Breast epithelium (tissue), 4 donors: ENCODE measurements at regions not wholly inside any gene's neighbourhood (a gene's known extent, or its start where the extent isn't known, plus 50 kb on each side); places are given as distances from the start of the nearest gene placed in this dataset.
A peak's percentile ranks its signal among the peaks of the same experiment; 100 is the strongest.

Experiments
- DNase-seq, 2 donors: peaks; one replicate each; pipeline ENCODE4 v3.0.0-alpha.2; 2019; ENCODE audit warnings: low spot score in 2 of 2
- H3K27ac ChIP-seq, 2 donors: fragments of 200-600 bp; sonication (generic) in 1 of 2; one replicate each; pipeline ENCODE4 v1.5.1; 2016 to 2019; ENCODE audit warnings: mild to moderate bottlenecking in 1 of 2
- H3K27me3 ChIP-seq, 2 donors: fragments of 200-600 bp; sonication (generic) in 1 of 2; one replicate each; pipeline versions ENCODE4 v1.5.1 to v1.6.0; 2017 to 2019; ENCODE audit warnings: control low read depth in 1 of 2, mild to moderate bottlenecking in 1 of 2
- H3K36me3 ChIP-seq: fragments of 200-600 bp; one replicate; pipeline ENCODE4 v1.5.1; 2019
- H3K4me1 ChIP-seq, 2 donors: fragments of 200-600 bp; sonication (generic); one replicate each; pipeline ENCODE4 v1.5.1; 2016 to 2019; ENCODE audit warnings: control low read depth in 1 of 2
- H3K4me3 ChIP-seq, 3 donors: fragments of 200-600 bp; sonication (generic); 1 replicate in 2 of 3; 2 replicates in 1 of 3; pipeline ENCODE4 v1.5.1; 2016 to 2019; ENCODE audit warnings: mild to moderate bottlenecking in 3 of 3, moderate library complexity in 2 of 3
- H3K9me3 ChIP-seq, 2 donors: fragments of 200-600 bp; sonication (generic) in 1 of 2; one replicate each; pipeline ENCODE4 v1.5.1; 2016 to 2019; ENCODE audit warnings: control low read depth in 1 of 2
- POLR2A ChIP-seq: fragments of 450-650 bp; IDR thresholded peaks from one replicate; pipeline ENCODE4 v1.6.1; 2016; ENCODE audit warnings: antibody characterized with exemption, mild to moderate bottlenecking, moderate library complexity
- POLR2AphosphoS5 ChIP-seq, 3 donors: sonication (generic); formaldehyde crosslinking; IDR thresholded peaks; one replicate each; pipeline ENCODE4 v1.6.1; 2017; ENCODE audit warnings: antibody characterized with exemption in 3 of 3
- intact Hi-C: fragments of 100-400 bp; cut with DNase I; formaldehyde crosslinking; loops from one replicate; pipeline ENCODE4 v1.15.1; 2023; ENCODE audit warnings: low total_unique reads
- TF ChIP-seq, protein P1 (sequence below), 3 donors: fragments of 450-650 bp; IDR thresholded peaks; one replicate each; pipeline ENCODE4 v1.5.1; 2016 to 2017; ENCODE audit warnings: antibody characterized with exemption in 3 of 3, mild to moderate bottlenecking in 3 of 3, moderate library complexity in 3 of 3

DNA sequence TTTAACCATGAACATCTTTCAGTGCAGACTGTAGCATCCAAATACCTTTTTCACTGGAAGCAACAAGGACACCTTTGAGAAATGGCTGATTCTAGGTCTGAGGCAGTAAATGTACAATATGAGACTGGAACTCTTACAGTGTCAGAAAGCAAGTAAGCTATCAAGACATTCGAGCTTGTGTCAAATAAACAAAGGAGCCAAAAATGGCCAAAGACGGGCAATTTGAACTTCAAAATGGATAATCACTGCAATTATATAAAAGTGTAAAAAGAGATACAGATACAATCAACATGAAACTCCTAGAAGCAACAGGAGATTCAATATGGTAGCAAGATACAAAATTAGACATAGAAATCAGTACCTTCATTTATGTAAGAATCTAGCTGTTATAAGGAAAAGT is 138.5 kb upstream of the CCDC54 start:
- Histone ChIP-seq H3K27ac (no peak overlapping the region), H3K9me3 (no peaks in the 10 kb centered on the region), H3K4me3 (no peak overlapping the region), H3K4me1 (no peaks in the 10 kb centered on the region), H3K36me3 (no peaks in the 10 kb centered on the region), H3K27me3 (no peaks in the 10 kb centered on the region)
- DNase-seq, result no peak
- TF ChIP-seq POLR2AphosphoS5 (IDR thresholded peaks at IDR 0.05), result no peak
- TF ChIP-seq, protein P1, sequence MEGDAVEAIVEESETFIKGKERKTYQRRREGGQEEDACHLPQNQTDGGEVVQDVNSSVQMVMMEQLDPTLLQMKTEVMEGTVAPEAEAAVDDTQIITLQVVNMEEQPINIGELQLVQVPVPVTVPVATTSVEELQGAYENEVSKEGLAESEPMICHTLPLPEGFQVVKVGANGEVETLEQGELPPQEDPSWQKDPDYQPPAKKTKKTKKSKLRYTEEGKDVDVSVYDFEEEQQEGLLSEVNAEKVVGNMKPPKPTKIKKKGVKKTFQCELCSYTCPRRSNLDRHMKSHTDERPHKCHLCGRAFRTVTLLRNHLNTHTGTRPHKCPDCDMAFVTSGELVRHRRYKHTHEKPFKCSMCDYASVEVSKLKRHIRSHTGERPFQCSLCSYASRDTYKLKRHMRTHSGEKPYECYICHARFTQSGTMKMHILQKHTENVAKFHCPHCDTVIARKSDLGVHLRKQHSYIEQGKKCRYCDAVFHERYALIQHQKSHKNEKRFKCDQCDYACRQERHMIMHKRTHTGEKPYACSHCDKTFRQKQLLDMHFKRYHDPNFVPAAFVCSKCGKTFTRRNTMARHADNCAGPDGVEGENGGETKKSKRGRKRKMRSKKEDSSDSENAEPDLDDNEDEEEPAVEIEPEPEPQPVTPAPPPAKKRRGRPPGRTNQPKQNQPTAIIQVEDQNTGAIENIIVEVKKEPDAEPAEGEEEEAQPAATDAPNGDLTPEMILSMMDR (IDR thresholded peaks at IDR 0.05), result no peak
- no peak for TF ChIP-seq POLR2A
- intact Hi-C loops, result no loop called here

- H3K4me1 ChIP-seq, result no peaks in the 10 kb centered on the region
- no peaks in the 10 kb centered on the region for H3K9me3 ChIP-seq
- no peaks in the 10 kb centered on the region for H3K36me3 ChIP-seq
- peak overlapping the region; percentile 82 to 88 for H3K27ac ChIP-seq
- TF ChIP-seq POLR2AphosphoS5 (IDR thresholded peaks at IDR 0.05) (no peak), POLR2A (no peak)
- TF ChIP-seq, protein P1 (IDR thresholded peaks at IDR 0.05), result no peak
- H3K27me3 ChIP-seq, result no peaks in the 10 kb centered on the region
- intact Hi-C loops, result loop anchor here (2.0 kb wide), 1 partner anchor 31 kb away; no protein-coding TSS in a partner anchor
- peak overlapping the region; percentile 76 to 89 (median 85) for H3K4me3 ChIP-seq
- no peak for DNase-seq
Measured at GRCh38 chr3:107239703-107240102, 137.5 kb upstream of the CCDC54 start.

GRCh38 chr3:107240183-107241091 is 136.8 kb upstream of the CCDC54 start:
- H3K27ac ChIP-seq, result peak overlapping the region; percentile 82 to 88
- no peaks in the 10 kb centered on the region for H3K36me3 ChIP-seq
- H3K4me1 ChIP-seq, result no peaks in the 10 kb centered on the region
- peak in 2 of 3 donors; percentile 46 to 52 for TF ChIP-seq POLR2AphosphoS5 (IDR thresholded peaks at IDR 0.05)
- TF ChIP-seq POLR2A, result peak; percentile 20
- TF ChIP-seq, protein P1 (IDR thresholded peaks at IDR 0.05), result no peak
- intact Hi-C loops, result loop anchor here (2.0 kb wide), 1 partner anchor 30 kb away; no protein-coding TSS in a partner anchor
- DNase-seq, result peak; percentile 52 to 67
- peak overlapping the region; percentile 76 to 89 (median 85) for H3K4me3 ChIP-seq
- no peaks in the 10 kb centered on the region for H3K27me3 ChIP-seq
- H3K9me3 ChIP-seq, result no peaks in the 10 kb centered on the region

GRCh38 chr3:107241217-107241616 is 136.0 kb upstream of the CCDC54 start:
- peak; percentile 50 to 61 for DNase-seq
- Histone ChIP-seq H3K4me3 (peak overlapping the region; percentile 76 to 89 (median 85)), H3K27ac (peak overlapping the region; percentile 82 to 88), H3K27me3 (no peaks in the 10 kb centered on the region), H3K9me3 (no peaks in the 10 kb centered on the region), H3K36me3 (no peaks in the 10 kb centered on the region), H3K4me1 (no peaks in the 10 kb centered on the region)
- intact Hi-C loops, result loop anchor here (2.0 kb wide), 1 partner anchor 30 kb away; no protein-coding TSS in a partner anchor
- no peak for TF ChIP-seq POLR2AphosphoS5 (IDR thresholded peaks at IDR 0.05)
- TF ChIP-seq, protein P1 (IDR thresholded peaks at IDR 0.05), result no peak
- no peak for TF ChIP-seq POLR2A

GRCh38 chr3:107242579-107242978 is 134.7 kb upstream of the CCDC54 start:
- Histone ChIP-seq H3K36me3 (no peaks in the 10 kb centered on the region), H3K9me3 (no peaks in the 10 kb centered on the region), H3K27me3 (no peaks in the 10 kb centered on the region), H3K27ac (no peak overlapping the region), H3K4me1 (no peaks in the 10 kb centered on the region), H3K4me3 (peak overlapping the region in 2 of 3 donors; percentile 76 to 89)
- intact Hi-C loops, result no loop called here
- TF ChIP-seq, protein P1 (IDR thresholded peaks at IDR 0.05), result no peak
- TF ChIP-seq POLR2A, result no peak
- TF ChIP-seq POLR2AphosphoS5 (IDR thresholded peaks at IDR 0.05), result no peak
- no peak for DNase-seq
